IMR-90 (cell line): ENCODE measurements at regions not wholly inside any gene's neighbourhood (a gene's known extent, or its start where the extent isn't known, plus 50 kb on each side); places are given as distances from the start of the nearest gene placed in this dataset.

Experiments used
- CEBPB ChIP-seq: IDR thresholded peaks from 2 replicates; pipeline ENCODE4 v1.6.1; 2012; ENCODE audit warnings: low read depth, low read length, improper control_type of control experiment
- FOS ChIP-seq: fragments of 150-350 bp; IDR thresholded peaks from 2 replicates; pipeline ENCODE4 v1.6.1; 2016; ENCODE audit warnings: low read depth, low read length
- MAZ ChIP-seq: IDR thresholded peaks from 2 replicates; pipeline ENCODE4 v1.6.1; 2012; ENCODE audit warnings: low read depth, mild to moderate bottlenecking, low read length, improper control_type of control experiment, moderate library complexity, borderline replicate concordance
- MXI1 ChIP-seq: IDR thresholded peaks from 2 replicates; pipeline ENCODE4 v1.6.1; 2012; ENCODE audit warnings: low read depth, mild to moderate bottlenecking, low read length, moderate library complexity, borderline replicate concordance
- NFE2L2 ChIP-seq: fragments of 150-350 bp; IDR thresholded peaks from 2 replicates; pipeline ENCODE4 v1.6.1; 2016; ENCODE audit warnings: low read depth, mild to moderate bottlenecking, low read length
- POLR2A ChIP-seq: IDR thresholded peaks from 2 replicates; pipeline ENCODE4 v1.6.1; 2012; ENCODE audit warnings: mild to moderate bottlenecking, low read depth, low read length
- RAD21 ChIP-seq: IDR thresholded peaks from 2 replicates; pipeline ENCODE4 v1.6.1; 2012; ENCODE audit warnings: low read length, improper control_type of control experiment
- RFX5 ChIP-seq: IDR thresholded peaks from 2 replicates; pipeline ENCODE4 v1.8.0; 2012; ENCODE audit warnings: low read depth, mild to moderate bottlenecking, low read length, moderate library complexity
- SMC3 ChIP-seq: fragments of 150-350 bp; IDR thresholded peaks from 2 replicates; pipeline ENCODE4 v1.6.1; 2016; ENCODE audit warnings: low read depth, mild to moderate bottlenecking, antibody characterized with exemption, low read length, moderate library complexity
- USF2 ChIP-seq: fragments of 150-350 bp; IDR thresholded peaks from 2 replicates; pipeline ENCODE4 v1.6.1; 2017; ENCODE audit warnings: mild to moderate bottlenecking, antibody characterized with exemption, low read length, low read depth
- TF ChIP-seq, protein P1 (sequence below): conservative IDR thresholded peaks from 2 replicates; pipeline ENCODE4 v1.5.1; 2012; ENCODE audit warnings: mild to moderate bottlenecking, low read depth, low read length, improper control_type of control experiment

DNA sequence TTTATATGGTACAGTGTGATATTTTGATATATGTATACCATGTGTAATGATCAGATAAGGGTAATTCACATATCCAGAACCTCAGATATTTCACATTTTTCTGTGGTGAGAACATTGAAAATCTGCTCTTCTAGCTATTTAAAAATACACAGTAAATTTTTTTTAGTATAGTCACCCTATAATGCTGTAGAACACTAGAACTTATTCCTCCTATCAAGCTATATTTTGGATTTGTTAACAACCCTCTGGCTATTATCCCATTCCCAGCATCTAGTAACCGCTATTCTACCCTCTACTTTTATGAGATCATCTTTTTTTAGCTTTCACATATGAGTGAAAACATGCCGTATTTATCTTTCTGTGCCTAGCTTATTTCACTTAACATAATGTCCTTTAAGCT is 65.5 kb upstream of the SYT9 start:
- TF ChIP-seq, protein P1, sequence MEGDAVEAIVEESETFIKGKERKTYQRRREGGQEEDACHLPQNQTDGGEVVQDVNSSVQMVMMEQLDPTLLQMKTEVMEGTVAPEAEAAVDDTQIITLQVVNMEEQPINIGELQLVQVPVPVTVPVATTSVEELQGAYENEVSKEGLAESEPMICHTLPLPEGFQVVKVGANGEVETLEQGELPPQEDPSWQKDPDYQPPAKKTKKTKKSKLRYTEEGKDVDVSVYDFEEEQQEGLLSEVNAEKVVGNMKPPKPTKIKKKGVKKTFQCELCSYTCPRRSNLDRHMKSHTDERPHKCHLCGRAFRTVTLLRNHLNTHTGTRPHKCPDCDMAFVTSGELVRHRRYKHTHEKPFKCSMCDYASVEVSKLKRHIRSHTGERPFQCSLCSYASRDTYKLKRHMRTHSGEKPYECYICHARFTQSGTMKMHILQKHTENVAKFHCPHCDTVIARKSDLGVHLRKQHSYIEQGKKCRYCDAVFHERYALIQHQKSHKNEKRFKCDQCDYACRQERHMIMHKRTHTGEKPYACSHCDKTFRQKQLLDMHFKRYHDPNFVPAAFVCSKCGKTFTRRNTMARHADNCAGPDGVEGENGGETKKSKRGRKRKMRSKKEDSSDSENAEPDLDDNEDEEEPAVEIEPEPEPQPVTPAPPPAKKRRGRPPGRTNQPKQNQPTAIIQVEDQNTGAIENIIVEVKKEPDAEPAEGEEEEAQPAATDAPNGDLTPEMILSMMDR, result no peak
- TF ChIP-seq FOS (no peak), NFE2L2 (no peak), POLR2A (no peak), CEBPB (no peak), USF2 (no peak), MXI1 (no peak), MAZ (no peak), SMC3 (no peak), RFX5 (no peak), RAD21 (no peak)
